T1000 (cell line): ENCODE measurements at regions not wholly inside any gene's neighbourhood (a gene's known extent, or its start where the extent isn't known, plus 50 kb on each side); places are given as distances from the start of the nearest gene placed in this dataset.

Source experiments
- DNase-seq: peaks from one replicate; lab custom pipeline; 2025; ENCODE audit warnings: mixed read lengths; lab: John Stamatoyannopoulos, UW

GRCh38 chr11:86193297-86194095 lies 51.1 kb upstream of the EED start:
- peak; percentile 36 for DNase-seq

GRCh38 chr11:86192519-86193257 lies 51.9 kb upstream of the EED start:
- no peak for DNase-seq

GRCh38 chr11:86191874-86192273 lies 52.7 kb upstream of the EED start:
- DNase-seq, result no peak

- DNase-seq, result no peak
These were observed 57.5 kb upstream of the EED start for GRCh38 chr11:86187027-86187426.

- DNase-seq, result no peak
These were observed 58.2 kb upstream of the EED start for GRCh38 chr11:86186386-86186785.

- DNase-seq, result no peak
These were observed 59.2 kb upstream of the EED start for GRCh38 chr11:86185381-86185750.

GRCh38 chr11:86184728-86185380 lies 59.7 kb upstream of the EED start:
- DNase-seq, result no peak

- DNase-seq, result no peak
These were observed 60.9 kb upstream of the EED start for GRCh38 chr11:86183694-86184093.

GRCh38 chr11:86182976-86183584 lies 61.5 kb upstream of the EED start:
- no peak for DNase-seq

GRCh38 chr11:86181379-86181778 lies 63.2 kb upstream of the EED start:
- DNase-seq, result no peak

GRCh38 chr11:86180851-86181250 lies 63.7 kb upstream of the EED start:
- no peak for DNase-seq

GRCh38 chr11:86180423-86180822 lies 64.1 kb upstream of the EED start:
- DNase-seq, result no peak

- no peak for DNase-seq
These were observed 64.9 kb upstream of the EED start for GRCh38 chr11:86179646-86180064.

GRCh38 chr11:86177302-86177701 lies 67.3 kb upstream of the EED start:
- no peak for DNase-seq

GRCh38 chr11:86176165-86176884 lies 68.2 kb upstream of the EED start:
- no peak for DNase-seq

GRCh38 chr11:86175626-86176025 lies 68.9 kb upstream of the EED start:
- no peak for DNase-seq

GRCh38 chr11:86175191-86175590 lies 69.4 kb upstream of the EED start:
- no peak for DNase-seq

- DNase-seq, result peak; percentile 69
These were observed 70.2 kb upstream of the EED start for GRCh38 chr11:86174101-86175046.

GRCh38 chr11:86172894-86173293 lies 71.7 kb upstream of the EED start:
- DNase-seq, result peak; percentile 22

- DNase-seq, result no peak
These were observed 72.9 kb upstream of the EED start for GRCh38 chr11:86171627-86172026.
